GM23338 (cell line): ENCODE measurements at regions not wholly inside any gene's neighbourhood (a gene's known extent, or its start where the extent isn't known, plus 50 kb on each side); places are given as distances from the start of the nearest gene placed in this dataset.

Experiments
- CREB1 ChIP-seq: fragments of 250-450 bp; sonication (Bioruptor Pico); IDR thresholded peaks from 2 replicates; pipeline ENCODE4 v1.5.0; 2020; ENCODE audit warnings: low read depth, mild to moderate bottlenecking, moderate library complexity
- EZH2 ChIP-seq: fragments of 200-600 bp; sonication (generic); IDR thresholded peaks from one replicate; pipeline ENCODE4 v1.8.0; 2017; ENCODE audit warnings: antibody characterized with exemption, mild to moderate bottlenecking, low read depth; ENCODE audit not compliant: unreplicated experiment
- EZH2phosphoT487 ChIP-seq: fragments of 200-600 bp; sonication (generic); IDR thresholded peaks from one replicate; pipeline ENCODE4 v1.8.1; 2018; ENCODE audit warnings: antibody characterized with exemption; ENCODE audit not compliant: unreplicated experiment
- JUNB ChIP-seq: IDR thresholded peaks from one replicate; pipeline ENCODE4 v1.6.1; 2016; ENCODE audit warnings: antibody characterized with exemption; ENCODE audit not compliant: unreplicated experiment
- NANOG ChIP-seq: IDR thresholded peaks from 2 replicates; pipeline ENCODE4 v1.6.1; 2016; ENCODE audit warnings: antibody characterized with exemption, borderline replicate concordance
- POLR2AphosphoS5 ChIP-seq: IDR thresholded peaks from 2 replicates; pipeline ENCODE4 v1.6.1; 2016; ENCODE audit warnings: antibody characterized with exemption, low read depth
- STAT1 ChIP-seq: IDR thresholded peaks from one replicate; pipeline ENCODE4 v1.6.1; 2016; ENCODE audit warnings: antibody characterized with exemption; ENCODE audit not compliant: unreplicated experiment
- ZNF331 ChIP-seq: fragments of 250-450 bp; sonication (Bioruptor Pico); IDR thresholded peaks from 2 replicates; pipeline ENCODE4 v1.5.0; 2020; ENCODE audit warnings: low read depth, mild to moderate bottlenecking, moderate library complexity
- TF ChIP-seq, protein P1 (sequence below): IDR thresholded peaks from one replicate; pipeline ENCODE4 v1.6.1; 2018; ENCODE audit warnings: antibody characterized with exemption; ENCODE audit not compliant: unreplicated experiment
- TF ChIP-seq, protein P2 (sequence below), 2 experiments: fragments of 200-600 bp in 1 of 2; sonication (generic) in 1 of 2; conservative IDR thresholded peaks; 2 replicates each; pipeline versions ENCODE4 v1.5.1 to v1.6.1; 2016 to 2017; ENCODE audit warnings: antibody characterized with exemption in 2 of 2, low read depth in 2 of 2, mild to moderate bottlenecking in 2 of 2, moderate library complexity in 1 of 2
- TF ChIP-seq, protein P3 (sequence below): fragments of 250-450 bp; sonication (Bioruptor Pico); IDR thresholded peaks from 2 replicates; pipeline ENCODE4 v1.5.0; 2020; ENCODE audit warnings: mild to moderate bottlenecking, moderate library complexity

DNA sequence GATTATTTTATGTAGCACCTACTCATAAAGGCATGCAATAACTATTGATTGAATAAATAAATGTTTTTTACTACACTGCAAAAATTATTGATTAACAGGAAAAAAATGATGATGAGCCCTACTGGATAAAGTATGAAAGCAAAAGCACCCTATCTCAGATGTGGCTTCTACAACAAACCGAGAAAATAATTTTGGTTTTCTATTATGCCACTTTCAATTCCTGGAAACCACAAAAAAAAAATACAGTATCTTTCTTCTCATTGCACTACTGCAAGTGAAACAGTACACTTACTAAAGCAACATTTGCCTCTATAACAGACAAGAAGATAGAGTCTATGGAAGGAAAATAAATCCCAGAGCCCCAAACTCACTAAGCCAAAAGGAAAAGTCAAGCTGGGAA is 1882.4 kb downstream of the NCAM2 start:
- TF ChIP-seq, protein P1, sequence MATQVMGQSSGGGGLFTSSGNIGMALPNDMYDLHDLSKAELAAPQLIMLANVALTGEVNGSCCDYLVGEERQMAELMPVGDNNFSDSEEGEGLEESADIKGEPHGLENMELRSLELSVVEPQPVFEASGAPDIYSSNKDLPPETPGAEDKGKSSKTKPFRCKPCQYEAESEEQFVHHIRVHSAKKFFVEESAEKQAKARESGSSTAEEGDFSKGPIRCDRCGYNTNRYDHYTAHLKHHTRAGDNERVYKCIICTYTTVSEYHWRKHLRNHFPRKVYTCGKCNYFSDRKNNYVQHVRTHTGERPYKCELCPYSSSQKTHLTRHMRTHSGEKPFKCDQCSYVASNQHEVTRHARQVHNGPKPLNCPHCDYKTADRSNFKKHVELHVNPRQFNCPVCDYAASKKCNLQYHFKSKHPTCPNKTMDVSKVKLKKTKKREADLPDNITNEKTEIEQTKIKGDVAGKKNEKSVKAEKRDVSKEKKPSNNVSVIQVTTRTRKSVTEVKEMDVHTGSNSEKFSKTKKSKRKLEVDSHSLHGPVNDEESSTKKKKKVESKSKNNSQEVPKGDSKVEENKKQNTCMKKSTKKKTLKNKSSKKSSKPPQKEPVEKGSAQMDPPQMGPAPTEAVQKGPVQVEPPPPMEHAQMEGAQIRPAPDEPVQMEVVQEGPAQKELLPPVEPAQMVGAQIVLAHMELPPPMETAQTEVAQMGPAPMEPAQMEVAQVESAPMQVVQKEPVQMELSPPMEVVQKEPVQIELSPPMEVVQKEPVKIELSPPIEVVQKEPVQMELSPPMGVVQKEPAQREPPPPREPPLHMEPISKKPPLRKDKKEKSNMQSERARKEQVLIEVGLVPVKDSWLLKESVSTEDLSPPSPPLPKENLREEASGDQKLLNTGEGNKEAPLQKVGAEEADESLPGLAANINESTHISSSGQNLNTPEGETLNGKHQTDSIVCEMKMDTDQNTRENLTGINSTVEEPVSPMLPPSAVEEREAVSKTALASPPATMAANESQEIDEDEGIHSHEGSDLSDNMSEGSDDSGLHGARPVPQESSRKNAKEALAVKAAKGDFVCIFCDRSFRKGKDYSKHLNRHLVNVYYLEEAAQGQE = no peak
- TF ChIP-seq, protein P2, sequence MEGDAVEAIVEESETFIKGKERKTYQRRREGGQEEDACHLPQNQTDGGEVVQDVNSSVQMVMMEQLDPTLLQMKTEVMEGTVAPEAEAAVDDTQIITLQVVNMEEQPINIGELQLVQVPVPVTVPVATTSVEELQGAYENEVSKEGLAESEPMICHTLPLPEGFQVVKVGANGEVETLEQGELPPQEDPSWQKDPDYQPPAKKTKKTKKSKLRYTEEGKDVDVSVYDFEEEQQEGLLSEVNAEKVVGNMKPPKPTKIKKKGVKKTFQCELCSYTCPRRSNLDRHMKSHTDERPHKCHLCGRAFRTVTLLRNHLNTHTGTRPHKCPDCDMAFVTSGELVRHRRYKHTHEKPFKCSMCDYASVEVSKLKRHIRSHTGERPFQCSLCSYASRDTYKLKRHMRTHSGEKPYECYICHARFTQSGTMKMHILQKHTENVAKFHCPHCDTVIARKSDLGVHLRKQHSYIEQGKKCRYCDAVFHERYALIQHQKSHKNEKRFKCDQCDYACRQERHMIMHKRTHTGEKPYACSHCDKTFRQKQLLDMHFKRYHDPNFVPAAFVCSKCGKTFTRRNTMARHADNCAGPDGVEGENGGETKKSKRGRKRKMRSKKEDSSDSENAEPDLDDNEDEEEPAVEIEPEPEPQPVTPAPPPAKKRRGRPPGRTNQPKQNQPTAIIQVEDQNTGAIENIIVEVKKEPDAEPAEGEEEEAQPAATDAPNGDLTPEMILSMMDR (conservative IDR thresholded peaks at IDR 0.05; ENCODE audit: low read depth in 2 of 2) = no peak
- no peak for TF ChIP-seq CREB1 (CRISPR knock-in tag)
- TF ChIP-seq EZH2phosphoT487 = no peak
- no peak for TF ChIP-seq EZH2
- TF ChIP-seq STAT1 = no peak
- no peak for TF ChIP-seq POLR2AphosphoS5
- no peak for TF ChIP-seq JUNB
- TF ChIP-seq NANOG = no peak
- no peak for TF ChIP-seq ZNF331 (CRISPR knock-in tag)
- TF ChIP-seq, protein P3, sequence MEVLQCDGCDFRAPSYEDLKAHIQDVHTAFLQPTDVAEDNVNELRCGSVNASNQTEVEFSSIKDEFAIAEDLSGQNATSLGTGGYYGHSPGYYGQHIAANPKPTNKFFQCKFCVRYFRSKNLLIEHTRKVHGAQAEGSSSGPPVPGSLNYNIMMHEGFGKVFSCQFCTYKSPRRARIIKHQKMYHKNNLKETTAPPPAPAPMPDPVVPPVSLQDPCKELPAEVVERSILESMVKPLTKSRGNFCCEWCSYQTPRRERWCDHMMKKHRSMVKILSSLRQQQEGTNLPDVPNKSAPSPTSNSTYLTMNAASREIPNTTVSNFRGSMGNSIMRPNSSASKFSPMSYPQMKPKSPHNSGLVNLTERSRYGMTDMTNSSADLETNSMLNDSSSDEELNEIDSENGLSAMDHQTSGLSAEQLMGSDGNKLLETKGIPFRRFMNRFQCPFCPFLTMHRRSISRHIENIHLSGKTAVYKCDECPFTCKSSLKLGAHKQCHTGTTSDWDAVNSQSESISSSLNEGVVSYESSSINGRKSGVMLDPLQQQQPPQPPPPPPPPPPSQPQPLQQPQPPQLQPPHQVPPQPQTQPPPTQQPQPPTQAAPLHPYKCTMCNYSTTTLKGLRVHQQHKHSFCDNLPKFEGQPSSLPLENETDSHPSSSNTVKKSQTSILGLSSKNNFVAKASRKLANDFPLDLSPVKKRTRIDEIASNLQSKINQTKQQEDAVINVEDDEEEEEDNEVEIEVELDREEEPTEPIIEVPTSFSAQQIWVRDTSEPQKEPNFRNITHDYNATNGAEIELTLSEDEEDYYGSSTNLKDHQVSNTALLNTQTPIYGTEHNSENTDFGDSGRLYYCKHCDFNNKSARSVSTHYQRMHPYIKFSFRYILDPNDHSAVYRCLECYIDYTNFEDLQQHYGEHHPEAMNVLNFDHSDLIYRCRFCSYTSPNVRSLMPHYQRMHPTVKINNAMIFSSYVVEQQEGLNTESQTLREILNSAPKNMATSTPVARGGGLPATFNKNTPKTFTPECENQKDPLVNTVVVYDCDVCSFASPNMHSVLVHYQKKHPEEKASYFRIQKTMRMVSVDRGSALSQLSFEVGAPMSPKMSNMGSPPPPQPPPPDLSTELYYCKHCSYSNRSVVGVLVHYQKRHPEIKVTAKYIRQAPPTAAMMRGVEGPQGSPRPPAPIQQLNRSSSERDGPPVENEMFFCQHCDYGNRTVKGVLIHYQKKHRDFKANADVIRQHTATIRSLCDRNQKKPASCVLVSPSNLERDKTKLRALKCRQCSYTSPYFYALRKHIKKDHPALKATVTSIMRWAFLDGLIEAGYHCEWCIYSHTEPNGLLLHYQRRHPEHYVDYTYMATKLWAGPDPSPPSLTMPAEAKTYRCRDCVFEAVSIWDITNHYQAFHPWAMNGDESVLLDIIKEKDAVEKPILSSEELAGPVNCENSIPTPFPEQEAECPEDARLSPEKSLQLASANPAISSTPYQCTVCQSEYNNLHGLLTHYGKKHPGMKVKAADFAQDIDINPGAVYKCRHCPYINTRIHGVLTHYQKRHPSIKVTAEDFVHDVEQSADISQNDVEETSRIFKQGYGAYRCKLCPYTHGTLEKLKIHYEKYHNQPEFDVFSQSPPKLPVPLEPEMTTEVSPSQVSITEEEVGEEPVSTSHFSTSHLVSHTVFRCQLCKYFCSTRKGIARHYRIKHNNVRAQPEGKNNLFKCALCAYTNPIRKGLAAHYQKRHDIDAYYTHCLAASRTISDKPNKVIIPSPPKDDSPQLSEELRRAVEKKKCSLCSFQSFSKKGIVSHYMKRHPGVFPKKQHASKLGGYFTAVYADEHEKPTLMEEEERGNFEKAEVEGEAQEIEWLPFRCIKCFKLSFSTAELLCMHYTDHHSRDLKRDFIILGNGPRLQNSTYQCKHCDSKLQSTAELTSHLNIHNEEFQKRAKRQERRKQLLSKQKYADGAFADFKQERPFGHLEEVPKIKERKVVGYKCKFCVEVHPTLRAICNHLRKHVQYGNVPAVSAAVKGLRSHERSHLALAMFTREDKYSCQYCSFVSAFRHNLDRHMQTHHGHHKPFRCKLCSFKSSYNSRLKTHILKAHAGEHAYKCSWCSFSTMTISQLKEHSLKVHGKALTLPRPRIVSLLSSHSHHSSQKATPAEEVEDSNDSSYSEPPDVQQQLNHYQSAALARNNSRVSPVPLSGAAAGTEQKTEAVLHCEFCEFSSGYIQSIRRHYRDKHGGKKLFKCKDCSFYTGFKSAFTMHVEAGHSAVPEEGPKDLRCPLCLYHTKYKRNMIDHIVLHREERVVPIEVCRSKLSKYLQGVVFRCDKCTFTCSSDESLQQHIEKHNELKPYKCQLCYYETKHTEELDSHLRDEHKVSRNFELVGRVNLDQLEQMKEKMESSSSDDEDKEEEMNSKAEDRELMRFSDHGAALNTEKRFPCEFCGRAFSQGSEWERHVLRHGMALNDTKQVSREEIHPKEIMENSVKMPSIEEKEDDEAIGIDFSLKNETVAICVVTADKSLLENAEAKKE (CRISPR knock-in tag) = no peak
